ENCODE measurements at regions not wholly inside any gene's neighbourhood (a gene's known extent, or its start where the extent isn't known, plus 50 kb on each side); places are given as distances from the start of the nearest gene placed in this dataset.

- TF ChIP-seq CTCF (IDR thresholded peaks at IDR 0.05): no peak
- no peak for TF ChIP-seq POLR2AphosphoS5 (IDR thresholded peaks at IDR 0.05)
- no peak for TF ChIP-seq POLR2A (IDR thresholded peaks at IDR 0.05)
These were observed 85.1 kb upstream of the PLXNA2 start for GRCh38 chr1:208329300-208329699.
